Stomach (tissue), 4 donors: ENCODE measurements at regions not wholly inside any gene's neighbourhood (a gene's known extent, or its start where the extent isn't known, plus 50 kb on each side); places are given as distances from the start of the nearest gene placed in this dataset.

ENCODE experiments used
- CTCF ChIP-seq, 7 experiments: fragments of 450-650 bp in 4 of 7; fragments of 200-600 bp in 3 of 7; sonication (generic) in 3 of 7; IDR thresholded peaks; one replicate each; pipeline ENCODE4 v1.5.1; 2016 to 2019; ENCODE audit warnings: antibody characterized with exemption in 7 of 7, control low read depth in 2 of 7, mild to moderate bottlenecking in 1 of 7
- EP300 ChIP-seq: sonication (generic); formaldehyde crosslinking; IDR thresholded peaks from one replicate; pipeline ENCODE4 v1.6.1; 2017; ENCODE audit warnings: antibody characterized with exemption
- POLR2A ChIP-seq, 4 donors: fragments of 450-650 bp; IDR thresholded peaks; one replicate each; pipeline ENCODE4 v1.6.1; 2016; ENCODE audit warnings: antibody characterized with exemption in 4 of 4, control low read depth in 2 of 4, mild to moderate bottlenecking in 1 of 4, moderate library complexity in 1 of 4
- POLR2AphosphoS5 ChIP-seq, 3 donors: sonication (generic); formaldehyde crosslinking; IDR thresholded peaks; one replicate each; pipeline ENCODE4 v1.6.1; 2016; ENCODE audit warnings: antibody characterized with exemption in 3 of 3

DNA sequence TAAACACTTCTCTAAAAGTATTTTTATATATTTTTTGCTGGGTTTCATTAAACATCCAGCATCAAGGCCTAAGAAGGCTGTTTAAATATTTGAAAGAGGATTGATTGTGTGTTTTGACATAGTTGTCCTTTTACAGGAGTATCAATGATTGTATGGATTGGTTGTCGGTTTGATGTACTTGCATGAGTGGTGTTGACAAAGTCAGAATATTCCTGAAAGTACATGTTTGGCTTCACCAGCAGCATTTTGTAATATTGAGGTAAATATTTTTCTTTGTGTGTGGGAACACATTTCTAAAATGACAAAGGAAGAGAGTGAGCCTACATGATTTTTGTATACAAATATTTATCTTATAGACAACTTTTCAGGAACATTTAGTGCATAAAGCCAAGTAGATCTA, 269.7 kb downstream of the PTBP2 start:
- TF ChIP-seq CTCF (IDR thresholded peaks at IDR 0.05) (no peak), POLR2A (IDR thresholded peaks at IDR 0.05) (no peak), POLR2AphosphoS5 (IDR thresholded peaks at IDR 0.05) (no peak), EP300 (no peak)
